Breast epithelium (tissue), 4 donors: ENCODE measurements at regions not wholly inside any gene's neighbourhood (a gene's known extent, or its start where the extent isn't known, plus 50 kb on each side); places are given as distances from the start of the nearest gene placed in this dataset.

Experiments
- DNase-seq, 2 donors: peaks; one replicate each; pipeline ENCODE4 v3.0.0-alpha.2; 2019; ENCODE audit warnings: low spot score in 2 of 2
- H3K27ac ChIP-seq, 2 donors: fragments of 200-600 bp; sonication (generic) in 1 of 2; one replicate each; pipeline ENCODE4 v1.5.1; 2016 to 2019; ENCODE audit warnings: mild to moderate bottlenecking in 1 of 2
- H3K27me3 ChIP-seq, 2 donors: fragments of 200-600 bp; sonication (generic) in 1 of 2; one replicate each; pipeline versions ENCODE4 v1.5.1 to v1.6.0; 2017 to 2019; ENCODE audit warnings: control low read depth in 1 of 2, mild to moderate bottlenecking in 1 of 2
- H3K36me3 ChIP-seq: fragments of 200-600 bp; one replicate; pipeline ENCODE4 v1.5.1; 2019
- H3K4me1 ChIP-seq, 2 donors: fragments of 200-600 bp; sonication (generic); one replicate each; pipeline ENCODE4 v1.5.1; 2016 to 2019; ENCODE audit warnings: control low read depth in 1 of 2
- H3K4me3 ChIP-seq, 3 donors: fragments of 200-600 bp; sonication (generic); 1 replicate in 2 of 3; 2 replicates in 1 of 3; pipeline ENCODE4 v1.5.1; 2016 to 2019; ENCODE audit warnings: mild to moderate bottlenecking in 3 of 3, moderate library complexity in 2 of 3
- H3K9me3 ChIP-seq, 2 donors: fragments of 200-600 bp; sonication (generic) in 1 of 2; one replicate each; pipeline ENCODE4 v1.5.1; 2016 to 2019; ENCODE audit warnings: control low read depth in 1 of 2
- CTCF ChIP-seq, 3 donors: fragments of 450-650 bp; IDR thresholded peaks; one replicate each; pipeline ENCODE4 v1.5.1; 2016 to 2017; ENCODE audit warnings: antibody characterized with exemption in 3 of 3, mild to moderate bottlenecking in 3 of 3, moderate library complexity in 3 of 3
- POLR2A ChIP-seq: fragments of 450-650 bp; IDR thresholded peaks from one replicate; pipeline ENCODE4 v1.6.1; 2016; ENCODE audit warnings: antibody characterized with exemption, mild to moderate bottlenecking, moderate library complexity
- POLR2AphosphoS5 ChIP-seq, 3 donors: sonication (generic); formaldehyde crosslinking; IDR thresholded peaks; one replicate each; pipeline ENCODE4 v1.6.1; 2017; ENCODE audit warnings: antibody characterized with exemption in 3 of 3
- intact Hi-C: fragments of 100-400 bp; cut with DNase I; formaldehyde crosslinking; loops from one replicate; pipeline ENCODE4 v1.15.1; 2023; ENCODE audit warnings: low total_unique reads

GRCh38 chr1:239322369-239322768 lies 64.0 kb upstream of the CHRM3 start:
- no peak overlapping the region for H3K4me3 ChIP-seq
- H3K9me3 ChIP-seq = no peaks in the 10 kb centered on the region
- H3K36me3 ChIP-seq = no peaks in the 10 kb centered on the region
- no peak for DNase-seq
- TF ChIP-seq CTCF (IDR thresholded peaks at IDR 0.05) (no peak), POLR2AphosphoS5 (IDR thresholded peaks at IDR 0.05) (no peak), POLR2A (no peak)
- intact Hi-C loops = no loop called here
- no peaks in the 10 kb centered on the region for H3K4me1 ChIP-seq
- H3K27me3 ChIP-seq = no peaks in the 10 kb centered on the region
- H3K27ac ChIP-seq = no peak overlapping the region

- no peak for TF ChIP-seq POLR2A
- TF ChIP-seq CTCF (IDR thresholded peaks at IDR 0.05) = no peak
- TF ChIP-seq POLR2AphosphoS5 (IDR thresholded peaks at IDR 0.05) = no peak
- DNase-seq = no peak
- Histone ChIP-seq H3K4me3 (no peak overlapping the region), H3K27me3 (no peaks in the 10 kb centered on the region), H3K4me1 (no peaks in the 10 kb centered on the region), H3K36me3 (no peaks in the 10 kb centered on the region), H3K27ac (no peak overlapping the region), H3K9me3 (no peaks in the 10 kb centered on the region)
- intact Hi-C loops = no loop called here
These were observed 64.5 kb upstream of the CHRM3 start for GRCh38 chr1:239321877-239322276.

DNA sequence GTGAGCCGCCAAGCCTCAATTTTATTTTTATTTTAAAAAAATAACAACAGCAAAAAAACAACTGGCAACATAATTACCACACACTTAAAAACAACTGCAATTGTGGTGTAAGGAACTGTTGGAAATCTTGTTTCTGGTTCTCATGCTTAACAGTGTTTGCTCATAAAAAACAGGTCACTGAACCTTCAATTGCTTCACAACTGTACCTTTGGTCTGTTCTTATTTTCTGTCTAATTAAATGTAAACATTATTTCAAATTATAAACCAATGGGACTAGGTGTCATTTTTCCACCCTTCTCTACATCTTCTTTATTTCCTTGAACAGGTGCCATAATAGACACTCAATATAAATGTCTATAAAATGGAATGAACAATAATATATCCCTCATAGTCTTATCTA lies 68.4 kb upstream of the CHRM3 start:
- intact Hi-C loops = no loop called here
- no peak for DNase-seq
- H3K4me1 ChIP-seq = no peaks in the 10 kb centered on the region
- H3K9me3 ChIP-seq = no peaks in the 10 kb centered on the region
- H3K36me3 ChIP-seq = no peaks in the 10 kb centered on the region
- no peak overlapping the region for H3K27ac ChIP-seq
- no peak overlapping the region for H3K4me3 ChIP-seq
- no peaks in the 10 kb centered on the region for H3K27me3 ChIP-seq
- TF ChIP-seq POLR2AphosphoS5 (IDR thresholded peaks at IDR 0.05) = no peak

- intact Hi-C loops = no loop called here
- Histone ChIP-seq H3K27me3 (no peaks in the 10 kb centered on the region), H3K36me3 (no peaks in the 10 kb centered on the region), H3K4me3 (no peak overlapping the region), H3K27ac (no peak overlapping the region), H3K4me1 (no peaks in the 10 kb centered on the region), H3K9me3 (no peaks in the 10 kb centered on the region)
- TF ChIP-seq POLR2A = no peak
- no peak for TF ChIP-seq CTCF (IDR thresholded peaks at IDR 0.05)
- no peak for TF ChIP-seq POLR2AphosphoS5 (IDR thresholded peaks at IDR 0.05)
- no peak for DNase-seq
These were observed 70.6 kb upstream of the CHRM3 start for GRCh38 chr1:239315631-239316217.

DNA sequence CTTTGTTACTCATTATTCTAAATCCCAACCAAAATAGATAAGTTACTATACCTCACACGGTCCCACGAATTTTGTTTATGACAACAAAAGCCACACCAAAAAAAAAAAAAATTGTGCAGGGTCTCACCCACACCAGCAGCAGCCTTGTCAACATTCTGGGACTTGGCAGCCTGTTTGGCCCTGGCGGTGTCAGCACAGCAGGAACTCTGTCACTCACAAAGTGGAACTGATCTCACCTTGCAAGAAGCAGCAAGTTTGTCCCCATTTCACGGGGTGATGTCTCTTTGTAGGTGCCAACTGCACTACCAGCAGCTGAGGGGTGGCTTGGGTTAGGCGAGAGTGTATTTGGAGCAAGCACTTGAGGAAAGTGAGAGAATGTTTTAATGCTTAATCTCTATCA lies 75.0 kb upstream of the CHRM3 start:
- Histone ChIP-seq H3K9me3 (no peaks in the 10 kb centered on the region), H3K4me3 (no peak overlapping the region), H3K36me3 (no peaks in the 10 kb centered on the region), H3K4me1 (no peaks in the 10 kb centered on the region), H3K27me3 (no peaks in the 10 kb centered on the region), H3K27ac (no peak overlapping the region)
- no peak for TF ChIP-seq POLR2A
- no peak for TF ChIP-seq CTCF (IDR thresholded peaks at IDR 0.05)
- TF ChIP-seq POLR2AphosphoS5 (IDR thresholded peaks at IDR 0.05) = no peak
- intact Hi-C loops = no loop called here
- DNase-seq = no peak
